IgD-negative memory B cell (primary cell): ENCODE measurements at regions not wholly inside any gene's neighbourhood (a gene's known extent, or its start where the extent isn't known, plus 50 kb on each side); places are given as distances from the start of the nearest gene placed in this dataset.
"Not testable (repeated sequence)": the region's sequence is repeated elsewhere in the genome, so short reads cannot be mapped to it uniquely, and the experiment has no call there.

Source experiments
- H3K27ac Mint-ChIP-seq, 3 donors: one replicate each; pipeline ENCODE4 v1.8.0; 2020 to 2022; ENCODE audit warnings: mild to moderate bottlenecking in 3 of 3, mixed read lengths in 3 of 3, moderate library complexity in 1 of 3
- H3K27me3 Mint-ChIP-seq: one replicate; pipeline ENCODE4 v1.8.0; 2021; ENCODE audit warnings: mixed read lengths
- H3K36me3 Mint-ChIP-seq: one replicate; pipeline ENCODE4 v1.8.0; 2020; ENCODE audit warnings: mild to moderate bottlenecking, mixed read lengths
- H3K4me1 Mint-ChIP-seq, 3 donors: one replicate each; pipeline ENCODE4 v1.8.0; 2020 to 2022; ENCODE audit warnings: mixed read lengths in 3 of 3, mild to moderate bottlenecking in 1 of 3
- H3K4me3 Mint-ChIP-seq, 4 donors: one replicate each; pipeline ENCODE4 v1.8.0; 2020 to 2022; ENCODE audit warnings: mild to moderate bottlenecking in 4 of 4, mixed read lengths in 4 of 4, moderate library complexity in 3 of 4
- H3K9me3 Mint-ChIP-seq, 3 donors: one replicate each; pipeline ENCODE4 v1.8.0; 2020 to 2021; ENCODE audit warnings: mixed read lengths in 3 of 3, mild to moderate bottlenecking in 1 of 3

- Mint-ChIP-seq H3K9me3 (peaks cover 3 to 6% (median 4%) of the 10 kb centered on the region in 3 donors), H3K27me3 (no peaks in the 10 kb centered on the region), H3K4me3 (no peak overlapping the region)
Observed at GRCh38 chr4:187685247-187685646, 310.3 kb upstream of the ZFP42 start.

DNA sequence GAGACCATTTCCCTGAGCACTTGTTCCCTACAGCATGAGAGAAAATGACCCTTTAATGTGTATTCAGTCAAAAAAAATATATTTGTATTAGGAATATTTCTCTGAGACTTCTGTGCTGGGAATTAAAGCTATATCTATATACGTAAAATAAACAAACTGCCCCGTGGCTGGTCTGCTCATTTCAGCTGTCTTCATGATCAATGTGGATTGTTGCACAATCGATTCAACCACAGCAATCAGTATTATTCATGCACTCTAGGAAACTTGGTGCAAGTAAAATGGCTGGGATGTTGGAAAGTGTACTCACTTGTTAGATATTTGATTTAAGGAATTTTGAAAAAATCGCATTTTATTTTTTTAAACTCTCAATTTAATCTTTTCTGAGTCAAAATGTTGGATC is 307.9 kb upstream of the ZFP42 start:
- Mint-ChIP-seq H3K4me3 (no peak overlapping the region), H3K9me3 (peaks cover 3 to 6% (median 3%) of the 10 kb centered on the region in 3 donors), H3K27ac (no peak overlapping the region), H3K36me3 (no peaks in the 10 kb centered on the region), H3K27me3 (no peaks in the 10 kb centered on the region), H3K4me1 (no peaks in the 10 kb centered on the region)

More at GRCh38 chr4:187685247-187685646, 310.3 kb upstream of the ZFP42 start:
- Mint-ChIP-seq H3K27ac (no peak overlapping the region), H3K4me1 (no peaks in the 10 kb centered on the region), H3K36me3 (no peaks in the 10 kb centered on the region)

- Mint-ChIP-seq H3K4me3 (no peak overlapping the region), H3K4me1 (no peaks in the 10 kb centered on the region), H3K27ac (no peak overlapping the region), H3K27me3 (no peaks in the 10 kb centered on the region), H3K9me3 (peaks cover 6 to 8% (median 7%) of the 10 kb centered on the region in 3 donors), H3K36me3 (no peaks in the 10 kb centered on the region)
Observed at GRCh38 chr4:187692626-187693025, 302.9 kb upstream of the ZFP42 start.

DNA sequence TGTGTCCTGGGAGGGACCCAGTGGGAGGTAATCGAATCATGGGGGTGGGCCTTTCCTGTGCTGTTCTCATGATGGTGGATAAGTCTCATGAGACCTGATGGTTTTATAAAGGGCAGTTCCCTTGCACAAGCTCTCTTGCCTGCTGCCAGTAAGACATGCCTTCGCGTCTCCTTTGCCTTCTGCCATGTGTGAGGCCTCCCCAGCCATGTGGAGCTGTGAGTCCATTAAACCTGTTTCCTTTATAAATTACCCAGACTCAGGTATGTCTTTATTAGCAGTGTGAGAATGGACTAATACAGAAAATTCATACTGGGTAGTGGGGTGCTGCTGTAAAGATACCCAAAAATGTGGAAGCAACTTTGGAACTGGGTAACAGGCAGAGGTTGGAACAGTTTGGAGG is 300.0 kb upstream of the ZFP42 start:
- not testable (repeated sequence) for H3K4me3 Mint-ChIP-seq, H3K27me3 Mint-ChIP-seq, H3K4me1 Mint-ChIP-seq, H3K36me3 Mint-ChIP-seq, H3K9me3 Mint-ChIP-seq, H3K27ac Mint-ChIP-seq

DNA sequence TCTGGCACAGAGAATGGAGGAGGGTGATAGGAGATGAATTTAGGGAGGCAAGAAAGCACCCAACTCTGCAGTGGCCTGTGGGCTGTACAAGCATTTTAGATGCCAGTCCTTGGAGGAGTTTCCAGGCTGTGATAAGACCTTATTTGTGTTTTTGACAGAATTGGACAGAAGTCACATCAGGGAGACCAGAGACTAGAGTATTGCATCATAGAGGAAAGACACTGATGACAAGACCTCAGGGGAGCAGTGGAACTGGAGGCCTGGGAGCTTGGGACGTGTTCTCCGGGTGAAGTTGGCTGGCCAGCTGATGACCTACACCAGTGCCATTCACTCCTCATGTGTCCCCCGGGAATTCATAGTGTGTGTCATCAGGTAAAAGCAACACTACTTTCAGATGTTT is 284.0 kb upstream of the ZFP42 start:
- H3K27me3 Mint-ChIP-seq, result no peaks in the 10 kb centered on the region
- H3K9me3 Mint-ChIP-seq, result peaks cover 7 to 9% (median 8%) of the 10 kb centered on the region in 3 donors
- H3K4me1 Mint-ChIP-seq, result no peaks in the 10 kb centered on the region
- peaks cover 1% of the 10 kb centered on the region for H3K36me3 Mint-ChIP-seq
- no peak overlapping the region for H3K4me3 Mint-ChIP-seq
- no peak overlapping the region for H3K27ac Mint-ChIP-seq

DNA sequence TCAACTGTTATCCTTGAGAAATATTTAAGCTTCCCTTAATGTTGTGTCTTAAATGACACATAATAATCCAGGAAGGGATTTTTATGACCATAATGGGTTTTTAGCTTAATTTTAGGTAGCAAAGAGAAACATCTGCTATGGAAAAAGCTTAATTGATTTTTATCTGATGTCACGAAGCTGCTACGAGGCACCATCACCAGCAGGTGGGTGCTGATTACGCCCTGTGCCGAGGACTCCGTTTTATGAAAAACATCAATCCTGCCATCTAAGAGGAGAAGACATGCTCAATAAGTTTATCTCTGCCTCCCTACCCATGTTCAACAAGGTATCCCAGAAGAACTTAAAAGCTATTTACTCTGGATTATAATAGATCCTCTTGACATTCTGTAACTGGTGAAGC is 280.6 kb upstream of the ZFP42 start:
- Mint-ChIP-seq H3K4me1 (no peaks in the 10 kb centered on the region), H3K27me3 (no peaks in the 10 kb centered on the region), H3K27ac (no peak overlapping the region), H3K9me3 (peaks cover 6 to 21% (median 7%) of the 10 kb centered on the region in 3 donors), H3K4me3 (no peak overlapping the region), H3K36me3 (no peaks in the 10 kb centered on the region)

GRCh38 chr4:187715466-187715865 is 280.1 kb upstream of the ZFP42 start:
- H3K4me3 Mint-ChIP-seq, result no peak overlapping the region
- no peak overlapping the region for H3K27ac Mint-ChIP-seq
- H3K9me3 Mint-ChIP-seq, result peaks cover 6 to 21% (median 7%) of the 10 kb centered on the region in 3 donors
- H3K27me3 Mint-ChIP-seq, result no peaks in the 10 kb centered on the region
- H3K4me1 Mint-ChIP-seq, result no peaks in the 10 kb centered on the region
- H3K36me3 Mint-ChIP-seq, result no peaks in the 10 kb centered on the region

DNA sequence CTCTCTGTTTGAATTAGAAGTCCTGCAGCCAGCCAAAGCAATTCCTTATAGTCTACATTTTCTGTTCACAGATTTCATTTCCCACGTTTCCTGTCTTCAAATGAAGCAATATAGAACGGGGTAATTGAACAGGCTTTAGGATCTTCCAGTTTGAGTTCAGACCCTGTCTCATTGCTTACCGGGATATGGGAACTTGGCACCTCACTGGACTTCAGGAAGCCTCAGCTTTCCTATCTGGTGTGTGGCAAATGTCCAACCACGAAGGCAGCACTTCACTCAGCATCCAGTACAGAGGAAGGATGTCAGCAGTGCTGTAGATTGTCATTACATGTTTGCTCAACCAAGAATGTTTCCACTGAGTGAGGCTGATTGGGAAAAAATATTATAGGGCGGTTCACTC is 271.1 kb upstream of the ZFP42 start:
- Mint-ChIP-seq H3K9me3 (peaks cover 1 to 8% (median 3%) of the 10 kb centered on the region in 3 donors), H3K36me3 (no peaks in the 10 kb centered on the region), H3K27me3 (no peaks in the 10 kb centered on the region), H3K4me1 (no peaks in the 10 kb centered on the region), H3K27ac (no peak overlapping the region), H3K4me3 (no peak overlapping the region)

GRCh38 chr4:187726485-187726884 is 269.1 kb upstream of the ZFP42 start:
- H3K9me3 Mint-ChIP-seq, result peaks cover 3 to 8% (median 4%) of the 10 kb centered on the region in 3 donors
- H3K27me3 Mint-ChIP-seq, result no peaks in the 10 kb centered on the region
- no peak overlapping the region for H3K27ac Mint-ChIP-seq
- H3K36me3 Mint-ChIP-seq, result no peaks in the 10 kb centered on the region
- no peaks in the 10 kb centered on the region for H3K4me1 Mint-ChIP-seq
- H3K4me3 Mint-ChIP-seq, result no peak overlapping the region

- H3K4me1 Mint-ChIP-seq, result no peaks in the 10 kb centered on the region
- H3K36me3 Mint-ChIP-seq, result no peaks in the 10 kb centered on the region
- no peaks in the 10 kb centered on the region for H3K27me3 Mint-ChIP-seq
- no peak overlapping the region for H3K4me3 Mint-ChIP-seq
- H3K27ac Mint-ChIP-seq, result no peak overlapping the region
- H3K9me3 Mint-ChIP-seq, result peaks cover 0 to 12% (median 2%) of the 10 kb centered on the region in 3 donors
Observed at GRCh38 chr4:187732524-187732923, 263.0 kb upstream of the ZFP42 start.

DNA sequence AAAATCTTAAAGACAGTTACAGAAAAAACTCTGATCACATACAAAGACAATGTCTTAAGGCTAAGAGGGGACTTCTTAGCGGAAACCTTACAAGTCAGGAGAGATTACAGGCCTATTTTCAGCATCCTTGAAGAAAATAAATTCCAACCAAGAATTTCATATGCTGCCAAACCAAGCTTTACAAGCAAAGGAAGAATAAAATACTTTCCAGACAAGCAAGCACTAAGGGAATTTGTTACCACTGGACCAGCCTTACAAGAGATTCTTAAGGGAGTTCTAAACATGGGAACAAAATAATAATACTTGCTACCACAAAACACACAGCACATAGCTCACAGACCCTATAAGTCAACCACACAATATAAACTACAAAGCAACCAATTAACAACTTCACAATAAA is 255.8 kb upstream of the ZFP42 start:
- Mint-ChIP-seq H3K4me3 (no peak overlapping the region), H3K4me1 (no peaks in the 10 kb centered on the region), H3K9me3 (peaks cover 4 to 19% (median 9%) of the 10 kb centered on the region in 3 donors), H3K27ac (peak overlapping the region in 1 of 3 donors; percentile 53), H3K36me3 (no peaks in the 10 kb centered on the region), H3K27me3 (no peaks in the 10 kb centered on the region)

DNA sequence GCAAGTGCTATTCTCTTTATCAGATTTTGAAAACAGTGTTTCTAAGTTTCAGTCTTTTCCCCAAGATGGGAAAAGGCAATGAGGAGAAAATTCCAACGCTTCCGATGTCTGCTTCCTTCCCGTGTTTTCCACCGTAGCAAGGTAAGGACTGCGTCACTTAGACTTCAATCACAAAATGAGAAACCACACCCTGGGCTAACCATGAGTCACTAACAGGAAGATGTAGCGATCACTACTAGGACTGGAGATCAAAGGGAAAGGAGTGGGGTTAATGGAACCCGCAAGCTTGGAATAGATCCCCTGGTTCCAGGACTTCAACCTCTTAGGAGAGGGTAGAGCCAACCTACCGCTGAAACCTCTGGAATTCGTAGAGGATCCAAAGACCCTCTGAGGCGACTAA is 250.7 kb upstream of the ZFP42 start:
- H3K27me3 Mint-ChIP-seq, result no peaks in the 10 kb centered on the region
- peaks cover 9 to 10% (median 9%) of the 10 kb centered on the region in 3 donors for H3K9me3 Mint-ChIP-seq
- H3K27ac Mint-ChIP-seq, result peak overlapping the region in 1 of 3 donors; percentile 24
- no peaks in the 10 kb centered on the region for H3K4me1 Mint-ChIP-seq
- no peak overlapping the region for H3K4me3 Mint-ChIP-seq
- no peaks in the 10 kb centered on the region for H3K36me3 Mint-ChIP-seq

GRCh38 chr4:187750652-187751051 is 244.9 kb upstream of the ZFP42 start:
- not testable (repeated sequence) for H3K27ac Mint-ChIP-seq, H3K4me1 Mint-ChIP-seq, H3K36me3 Mint-ChIP-seq, H3K4me3 Mint-ChIP-seq, H3K27me3 Mint-ChIP-seq
- H3K9me3 Mint-ChIP-seq, result peaks cover 9 to 18% (median 9%) of the 10 kb centered on the region in 3 donors

DNA sequence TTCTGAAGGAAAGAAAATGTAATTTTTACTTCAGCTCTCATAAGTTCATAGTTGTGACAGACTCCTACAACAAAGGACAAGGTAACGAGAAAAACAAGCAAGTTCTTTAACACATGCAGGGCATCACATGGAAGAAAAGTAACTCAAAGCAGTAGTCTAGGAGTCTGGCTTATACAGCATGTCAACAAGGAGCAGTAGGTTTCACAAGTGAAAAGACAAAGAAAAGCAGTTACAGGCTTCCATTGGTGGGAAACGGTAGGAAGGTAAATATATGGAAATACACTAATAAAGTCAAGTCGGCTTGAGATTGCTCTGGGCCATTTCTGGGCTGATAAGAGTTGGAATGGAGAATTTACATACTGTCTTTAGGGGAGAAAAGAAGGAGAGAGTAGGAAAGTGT is 228.4 kb upstream of the ZFP42 start:
- Mint-ChIP-seq H3K27me3 (no peaks in the 10 kb centered on the region), H3K4me3 (no peak overlapping the region), H3K4me1 (no peaks in the 10 kb centered on the region), H3K27ac (no peak overlapping the region), H3K9me3 (peaks cover 0 to 8% (median 0%) of the 10 kb centered on the region in 3 donors), H3K36me3 (no peaks in the 10 kb centered on the region)

GRCh38 chr4:187767687-187768086 is 227.9 kb upstream of the ZFP42 start:
- H3K36me3 Mint-ChIP-seq, result no peaks in the 10 kb centered on the region
- peaks cover 0 to 5% (median 0%) of the 10 kb centered on the region in 3 donors for H3K9me3 Mint-ChIP-seq
- no peak overlapping the region for H3K27ac Mint-ChIP-seq
- no peak overlapping the region for H3K4me3 Mint-ChIP-seq
- H3K27me3 Mint-ChIP-seq, result no peaks in the 10 kb centered on the region
- no peaks in the 10 kb centered on the region for H3K4me1 Mint-ChIP-seq

- no peaks in the 10 kb centered on the region for H3K36me3 Mint-ChIP-seq
- no peaks in the 10 kb centered on the region for H3K27me3 Mint-ChIP-seq
- no peaks in the 10 kb centered on the region for H3K4me1 Mint-ChIP-seq
- no peak overlapping the region for H3K27ac Mint-ChIP-seq
- H3K4me3 Mint-ChIP-seq, result no peak overlapping the region
- H3K9me3 Mint-ChIP-seq, result no peaks in the 10 kb centered on the region
Observed at GRCh38 chr4:187770345-187770744, 225.2 kb upstream of the ZFP42 start.

- H3K4me3 Mint-ChIP-seq, result no peak overlapping the region
- no peaks in the 10 kb centered on the region for H3K27me3 Mint-ChIP-seq
- peaks cover 0 to 8% (median 7%) of the 10 kb centered on the region in 3 donors for H3K9me3 Mint-ChIP-seq
- no peaks in the 10 kb centered on the region for H3K36me3 Mint-ChIP-seq
- no peaks in the 10 kb centered on the region for H3K4me1 Mint-ChIP-seq
- peak overlapping the region in 1 of 3 donors; percentile 50 for H3K27ac Mint-ChIP-seq
Observed at GRCh38 chr4:187777954-187778353, 217.6 kb upstream of the ZFP42 start.
